ENCODE measurements at regions not wholly inside any gene's neighbourhood (a gene's known extent, or its start where the extent isn't known, plus 50 kb on each side); places are given as distances from the start of the nearest gene placed in this dataset.

- Mint-ChIP-seq H3K27me3 (ENCODE audit: insufficient read depth, low read depth, poor library complexity) (no peaks in the 10 kb centered on the region), H3K4me3 (no peak overlapping the region)
- DNase-seq (ENCODE audit: low spot score): no peak
Observed at GRCh38 chr2:182482511-182482910, 55.7 kb upstream of the PDE1A start.

GRCh38 chr2:182496596-182496995 lies 69.8 kb upstream of the PDE1A start:
- DNase-seq (ENCODE audit: low spot score) (peak; percentile 58), ATAC-seq (peak; percentile 73)
- peaks cover 7% of the 10 kb centered on the region; the same call in 2 of the 3 replicates for H3K4me1 Mint-ChIP-seq
- no peaks in the 10 kb centered on the region; the same call in 1 of the 2 replicates for H3K36me3 ChIP-seq (ENCODE audit: insufficient read depth)
- no peak overlapping the region for H3K27ac ChIP-seq (ENCODE audit: low read depth)
- no peak overlapping the region for H3K4me2 ChIP-seq
- no peaks in the 10 kb centered on the region for H4K20me1 ChIP-seq (replicated peaks; ENCODE audit: insufficient read depth)
- H3K79me2 ChIP-seq (replicated peaks; ENCODE audit: insufficient read depth): no peaks in the 10 kb centered on the region
- no peaks in the 10 kb centered on the region for H3K27me3 ChIP-seq (ENCODE audit: insufficient read depth)
- no peaks in the 10 kb centered on the region for H3K9me2 ChIP-seq (ENCODE audit: insufficient read depth)
- H3K27me3 Mint-ChIP-seq (ENCODE audit: insufficient read depth, low read depth, poor library complexity): no peaks in the 10 kb centered on the region
- 0 out of 2 replicates have a peak overlapping the region, but pooled peaks have one; percentile 4 for H2AFZ ChIP-seq
- no peak overlapping the region for H3K4me3 Mint-ChIP-seq
- H3K27ac Mint-ChIP-seq: peak overlapping the region; percentile 89; the same call in 1 of the 2 replicates
- no peaks in the 10 kb centered on the region for H3F3A ChIP-seq (replicated peaks; ENCODE audit: low read depth)
- peaks cover 35% of the 10 kb centered on the region for H3K4me1 ChIP-seq (ENCODE audit: insufficient read depth)
- no peaks in the 10 kb centered on the region for H3K9me3 Mint-ChIP-seq
- H3K4me3 ChIP-seq: no peak overlapping the region
- no peaks in the 10 kb centered on the region for H3K36me3 Mint-ChIP-seq (ENCODE audit: low read depth)
- TF ChIP-seq EZH2phosphoT487 (IDR thresholded peaks at IDR 0.05; ENCODE audit: unreplicated experiment): no peak
- no peak for TF ChIP-seq REST (IDR thresholded peaks at IDR 0.05; ENCODE audit: unreplicated experiment)
- TF ChIP-seq ETS1 (IDR thresholded peaks at IDR 0.05): no peak
- TF ChIP-seq ZNF331 (CRISPR knock-in tag; IDR thresholded peaks at IDR 0.05; ENCODE audit: low read depth): no peak
- no peak for TF ChIP-seq NANOG (IDR thresholded peaks at IDR 0.05; ENCODE audit: borderline replicate concordance)
- TF ChIP-seq ZNF462 (CRISPR knock-in tag; IDR thresholded peaks at IDR 0.05): no peak

More at GRCh38 chr2:182482511-182482910, 55.7 kb upstream of the PDE1A start:
- H3K4me1 ChIP-seq (ENCODE audit: insufficient read depth): no peaks in the 10 kb centered on the region
- H3K36me3 ChIP-seq (ENCODE audit: insufficient read depth): no peaks in the 10 kb centered on the region
- no peak overlapping the region for H3K4me3 ChIP-seq
- no peak overlapping the region for H2AFZ ChIP-seq
- TF ChIP-seq CREB1 (CRISPR knock-in tag; IDR thresholded peaks at IDR 0.05; ENCODE audit: low read depth) (no peak), STAT1 (IDR thresholded peaks at IDR 0.05; ENCODE audit: unreplicated experiment) (no peak), ETS1 (IDR thresholded peaks at IDR 0.05) (no peak), ZNF114 (CRISPR knock-in tag; IDR thresholded peaks at IDR 0.05) (no peak)
- H4K20me1 ChIP-seq (replicated peaks; ENCODE audit: insufficient read depth): no peaks in the 10 kb centered on the region
- no peaks in the 10 kb centered on the region for H3K27me3 ChIP-seq (ENCODE audit: insufficient read depth)
- no peak overlapping the region for H3K27ac Mint-ChIP-seq
- H3K36me3 Mint-ChIP-seq (ENCODE audit: low read depth): no peaks in the 10 kb centered on the region
- no peak for ATAC-seq
- H3K9me3 Mint-ChIP-seq: no peaks in the 10 kb centered on the region; the same call in 2 of the 3 replicates
- H3K4me2 ChIP-seq: no peak overlapping the region
- H3K27ac ChIP-seq (ENCODE audit: low read depth): no peak overlapping the region
- H3F3A ChIP-seq (replicated peaks; ENCODE audit: low read depth): no peaks in the 10 kb centered on the region
- peaks cover 6% of the 10 kb centered on the region; the same call in 2 of the 3 replicates for H3K4me1 Mint-ChIP-seq
- no peaks in the 10 kb centered on the region for H3K79me2 ChIP-seq (replicated peaks; ENCODE audit: insufficient read depth)
- no peaks in the 10 kb centered on the region for H3K9me2 ChIP-seq (ENCODE audit: insufficient read depth)
